ENCODE measurements at regions not wholly inside any gene's neighbourhood (a gene's known extent, or its start where the extent isn't known, plus 50 kb on each side); places are given as distances from the start of the nearest gene placed in this dataset.

DNA sequence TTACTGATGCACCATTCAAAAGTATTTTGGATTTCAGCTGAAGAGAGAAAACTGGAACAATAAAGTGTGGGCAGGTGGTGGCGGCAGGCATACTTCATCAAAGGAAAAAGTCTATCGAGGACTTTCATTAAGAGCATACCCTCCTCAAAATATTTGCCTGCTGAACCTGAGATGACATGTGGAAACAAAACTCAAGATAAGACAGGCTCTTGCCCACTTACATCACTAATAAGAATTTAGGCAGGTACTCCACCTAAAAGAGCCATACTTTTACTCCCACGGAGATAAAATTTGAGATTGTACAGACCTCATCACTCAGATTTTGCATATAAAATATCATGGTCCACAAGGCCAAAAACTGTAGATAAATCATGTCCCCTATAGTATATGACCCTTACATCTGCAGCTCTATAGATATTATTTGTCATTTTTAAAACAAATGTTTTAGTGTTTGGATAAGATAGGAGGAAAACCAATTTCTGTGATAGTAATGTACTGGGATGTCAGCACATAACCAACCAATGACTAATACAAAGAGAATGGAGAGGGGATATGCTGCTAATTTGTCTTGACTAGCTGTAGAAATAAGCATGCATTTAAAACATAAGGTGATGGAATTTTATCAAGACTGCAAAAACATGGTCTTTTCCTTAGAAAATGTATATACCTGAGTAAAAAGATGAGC lies 730.6 kb upstream of the ZNF608 start:
- no peak for DNase-seq (ENCODE audit: extremely low spot score)
- peaks cover 0 to 8% (median 7%) of the 10 kb centered on the region in 4 donors for H3K4me1 ChIP-seq
- H3K27ac ChIP-seq (replicated peaks in 1 of 4), result no peak overlapping the region
- no peak for TF ChIP-seq EP300 (IDR thresholded peaks at IDR 0.05)
- TF ChIP-seq, protein P1, sequence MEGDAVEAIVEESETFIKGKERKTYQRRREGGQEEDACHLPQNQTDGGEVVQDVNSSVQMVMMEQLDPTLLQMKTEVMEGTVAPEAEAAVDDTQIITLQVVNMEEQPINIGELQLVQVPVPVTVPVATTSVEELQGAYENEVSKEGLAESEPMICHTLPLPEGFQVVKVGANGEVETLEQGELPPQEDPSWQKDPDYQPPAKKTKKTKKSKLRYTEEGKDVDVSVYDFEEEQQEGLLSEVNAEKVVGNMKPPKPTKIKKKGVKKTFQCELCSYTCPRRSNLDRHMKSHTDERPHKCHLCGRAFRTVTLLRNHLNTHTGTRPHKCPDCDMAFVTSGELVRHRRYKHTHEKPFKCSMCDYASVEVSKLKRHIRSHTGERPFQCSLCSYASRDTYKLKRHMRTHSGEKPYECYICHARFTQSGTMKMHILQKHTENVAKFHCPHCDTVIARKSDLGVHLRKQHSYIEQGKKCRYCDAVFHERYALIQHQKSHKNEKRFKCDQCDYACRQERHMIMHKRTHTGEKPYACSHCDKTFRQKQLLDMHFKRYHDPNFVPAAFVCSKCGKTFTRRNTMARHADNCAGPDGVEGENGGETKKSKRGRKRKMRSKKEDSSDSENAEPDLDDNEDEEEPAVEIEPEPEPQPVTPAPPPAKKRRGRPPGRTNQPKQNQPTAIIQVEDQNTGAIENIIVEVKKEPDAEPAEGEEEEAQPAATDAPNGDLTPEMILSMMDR (IDR thresholded peaks at IDR 0.05), result no peak
- no peak for TF ChIP-seq POLR2AphosphoS5 (IDR thresholded peaks at IDR 0.05)
- no peak for TF ChIP-seq POLR2A (IDR thresholded peaks at IDR 0.05; ENCODE audit: low read depth)
- H3K27me3 ChIP-seq, result no peaks in the 10 kb centered on the region
- H3K36me3 ChIP-seq, result no peaks in the 10 kb centered on the region
- no peak overlapping the region for H3K4me3 ChIP-seq
- no peaks in the 10 kb centered on the region for H3K9me3 ChIP-seq
- 85% methylated on average over 3 of the region's 3 CpGs for WGBS
- intact Hi-C loops (cut with DNase I), result no loop called here

DNA sequence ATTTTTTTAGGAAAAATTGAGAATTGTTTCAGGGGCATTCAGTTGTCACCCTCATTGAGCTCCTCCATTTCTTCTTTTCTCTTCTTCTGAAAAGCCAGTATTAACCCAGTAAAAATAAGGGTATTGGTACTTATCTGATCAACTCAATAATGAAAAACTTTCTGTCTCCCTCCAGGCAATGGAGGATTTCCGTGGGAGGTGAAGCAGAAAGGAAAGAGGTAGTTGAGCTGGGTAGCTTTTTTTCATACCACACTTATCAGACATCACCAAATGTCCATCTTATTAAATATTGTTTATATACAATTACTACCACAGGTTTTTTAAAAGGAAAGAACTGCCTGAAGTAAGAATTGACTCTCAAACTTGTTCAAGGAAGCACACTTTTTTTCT lies 731.1 kb upstream of the ZNF608 start:
- DNase-seq (ENCODE audit: extremely low spot score), result no peak
- H3K36me3 ChIP-seq, result no peaks in the 10 kb centered on the region
- no peaks in the 10 kb centered on the region for H3K27me3 ChIP-seq
- no peak for TF ChIP-seq EP300 (IDR thresholded peaks at IDR 0.05)
- no peak for TF ChIP-seq POLR2A (IDR thresholded peaks at IDR 0.05; ENCODE audit: low read depth)
- TF ChIP-seq, protein P1 (IDR thresholded peaks at IDR 0.05), result no peak
- no peak for TF ChIP-seq POLR2AphosphoS5 (IDR thresholded peaks at IDR 0.05)
- WGBS, result 96% methylated on average over 1 of the region's 1 CpG
- no peaks in the 10 kb centered on the region for H3K9me3 ChIP-seq
- no peak overlapping the region for H3K27ac ChIP-seq (replicated peaks in 1 of 4)
- no peak overlapping the region for H3K4me3 ChIP-seq
- H3K4me1 ChIP-seq, result peaks cover 0 to 12% (median 9%) of the 10 kb centered on the region in 4 donors
- intact Hi-C loops (cut with DNase I), result no loop called here

DNA sequence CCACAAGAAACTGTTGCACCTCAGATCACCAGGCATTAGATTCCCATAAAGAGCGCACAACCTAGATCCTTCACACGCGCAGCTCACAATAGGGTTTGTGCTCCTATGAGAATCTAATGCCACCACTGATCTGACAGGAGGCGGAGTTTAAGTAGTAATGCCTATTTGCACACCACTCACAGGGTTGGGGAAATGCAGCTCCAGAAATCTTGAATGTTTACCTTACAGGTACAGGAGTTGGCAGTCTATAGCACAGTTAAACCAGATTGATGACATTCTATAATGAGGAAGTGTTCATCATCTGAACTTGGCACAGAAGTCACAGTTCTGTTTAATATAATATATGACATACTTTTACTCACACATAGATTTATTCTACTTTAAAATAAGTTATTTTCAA lies 732.2 kb upstream of the ZNF608 start:
- Histone ChIP-seq H3K4me1 (peaks cover 0 to 13% (median 9%) of the 10 kb centered on the region in 4 donors), H3K36me3 (no peaks in the 10 kb centered on the region), H3K9me3 (no peaks in the 10 kb centered on the region), H3K27me3 (no peaks in the 10 kb centered on the region), H3K27ac (replicated peaks in 1 of 4) (no peak overlapping the region), H3K4me3 (no peak overlapping the region)
- DNase-seq (ENCODE audit: extremely low spot score), result no peak
- TF ChIP-seq EP300 (IDR thresholded peaks at IDR 0.05) (no peak), POLR2A (IDR thresholded peaks at IDR 0.05; ENCODE audit: low read depth) (no peak), POLR2AphosphoS5 (IDR thresholded peaks at IDR 0.05) (no peak)
- TF ChIP-seq, protein P1 (IDR thresholded peaks at IDR 0.05), result no peak
- intact Hi-C loops (cut with DNase I), result no loop called here
- 88% methylated on average over 4 of the region's 4 CpGs for WGBS

GRCh38 chr5:125480911-125481310 lies 734.5 kb upstream of the ZNF608 start:
- Histone ChIP-seq H3K27me3 (no peaks in the 10 kb centered on the region), H3K36me3 (no peaks in the 10 kb centered on the region), H3K27ac (replicated peaks in 1 of 4) (peak overlapping the region in 1 of 4 donors; percentile 27), H3K4me3 (no peak overlapping the region), H3K9me3 (no peaks in the 10 kb centered on the region), H3K4me1 (peaks cover 16 to 35% (median 31%) of the 10 kb centered on the region in 4 donors)
- intact Hi-C loops (cut with DNase I), result loop anchor here (10.0 kb wide), 2 partner anchors 104 to 736 kb away; partner anchors contain the start of gene ZNF608
- TF ChIP-seq, protein P1 (IDR thresholded peaks at IDR 0.05), result no peak
- no peak for TF ChIP-seq EP300 (IDR thresholded peaks at IDR 0.05)
- TF ChIP-seq POLR2AphosphoS5 (IDR thresholded peaks at IDR 0.05), result no peak
- TF ChIP-seq POLR2A (IDR thresholded peaks at IDR 0.05; ENCODE audit: low read depth), result no peak
- DNase-seq (ENCODE audit: extremely low spot score), result no peak
- WGBS, result 89% methylated on average over 5 of the region's 5 CpGs

Data from esophagus muscularis mucosa (tissue), 4 donors.